Stimulated activated CD4-positive, alpha-beta T cell treated with anti-CD3 and anti-CD28 coated beads, TNF-alpha, amount 100 ng/mL, for 24 hours (primary cell): ENCODE measurements at regions not wholly inside any gene's neighbourhood (a gene's known extent, or its start where the extent isn't known, plus 50 kb on each side); places are given as distances from the start of the nearest gene placed in this dataset.
"Not testable (repeated sequence)": the region's sequence is repeated elsewhere in the genome, so short reads cannot be mapped to it uniquely, and the experiment has no call there.

ENCODE experiments used
- DNase-seq, 3 experiments: peaks; one replicate each; pipeline ENCODE4 v3.0.0-alpha.2; 2020; ENCODE audit warnings: low read depth in 3 of 3

GRCh38 chr5:174521449-174521848 is 202.9 kb upstream of the MSX2 start:
- no peak for DNase-seq

- DNase-seq: no peak
Measured at GRCh38 chr5:174522480-174523260, 201.7 kb upstream of the MSX2 start.

GRCh38 chr5:174523311-174524071 is 200.9 kb upstream of the MSX2 start:
- DNase-seq: no peak

- DNase-seq: no peak
Measured at GRCh38 chr5:174524351-174524750, 200.0 kb upstream of the MSX2 start.

GRCh38 chr5:174526177-174526576 is 198.2 kb upstream of the MSX2 start:
- DNase-seq: no peak

- no peak for DNase-seq
Measured at GRCh38 chr5:174527916-174528540, 196.4 kb upstream of the MSX2 start.

- DNase-seq: no peak
Measured at GRCh38 chr5:174528821-174529544, 195.4 kb upstream of the MSX2 start.

GRCh38 chr5:174529925-174530681 is 194.3 kb upstream of the MSX2 start:
- no peak for DNase-seq

- no peak for DNase-seq
Measured at GRCh38 chr5:174531782-174532191, 192.6 kb upstream of the MSX2 start.

- DNase-seq: peak in 1 of 3 experiments; percentile 17
Measured at GRCh38 chr5:174532455-174533453, 191.6 kb upstream of the MSX2 start.

GRCh38 chr5:174533751-174534241 is 190.6 kb upstream of the MSX2 start:
- no peak for DNase-seq

GRCh38 chr5:174535669-174536068 is 188.7 kb upstream of the MSX2 start:
- no peak for DNase-seq

GRCh38 chr5:174539823-174540222 is 184.6 kb upstream of the MSX2 start:
- DNase-seq: not testable (repeated sequence)

- DNase-seq: no peak
Measured at GRCh38 chr5:174542037-174542436, 182.3 kb upstream of the MSX2 start.

GRCh38 chr5:174542471-174542870 is 181.9 kb upstream of the MSX2 start:
- DNase-seq: no peak

- no peak for DNase-seq
Measured at GRCh38 chr5:174545926-174546325, 178.5 kb upstream of the MSX2 start.

- DNase-seq: no peak
Measured at GRCh38 chr5:174547814-174548213, 176.6 kb upstream of the MSX2 start.

GRCh38 chr5:174549254-174549653 is 175.1 kb upstream of the MSX2 start:
- DNase-seq: no peak

GRCh38 chr5:174550026-174550425 is 174.4 kb upstream of the MSX2 start:
- no peak for DNase-seq

GRCh38 chr5:174552428-174552827 is 172.0 kb upstream of the MSX2 start:
- DNase-seq: no peak
